PC-9 (cell line): ENCODE measurements at regions not wholly inside any gene's neighbourhood (a gene's known extent, or its start where the extent isn't known, plus 50 kb on each side); places are given as distances from the start of the nearest gene placed in this dataset.

Experiments
- BruUV-seq: library from RNA; stranded (reverse); fragments of 400-500 nt; replicated peaks from 2 replicates; lab custom pipeline; 2021; lab: Mats Ljungman, UMichigan
- CTCF ChIA-PET: fragments of 300-600 bp; sonication (Branson Sonifier 250); formaldehyde crosslinking; loops from one replicate; lab custom pipeline; 2022; ENCODE audit warnings: antibody characterized with exemption; lab: Charles Lee
- POLR2A ChIA-PET: fragments of 300-600 bp; sonication (Branson Sonifier 250); formaldehyde crosslinking; loops from one replicate; lab custom pipeline; 2022; ENCODE audit warnings: antibody characterized with exemption; ENCODE audit not compliant: unreplicated experiment; lab: Charles Lee
- DNase-seq, 2 experiments: peaks; one replicate each; pipeline versions ENCODE4 v3.0.0 to v3.0.0-alpha.2; 2015 to 2022; ENCODE audit warnings: mixed read lengths in 1 of 2
- H2AFZ ChIP-seq: fragments of 200-600 bp; sonication (generic); 2 replicates; pipeline ENCODE4 v1.8.1; 2017; ENCODE audit warnings: antibody characterized with exemption
- H3F3A ChIP-seq: fragments of 200-600 bp; sonication (generic); 2 replicates; pipeline ENCODE4 v1.8.1; 2017; ENCODE audit warnings: antibody characterized with exemption, mild to moderate bottlenecking, low read depth; ENCODE audit not compliant: insufficient read depth
- H3K27ac ChIP-seq: fragments of 200-600 bp; sonication (generic); 2 replicates; pipeline ENCODE4 v1.6.1; 2016; ENCODE audit warnings: mixed run types
- H3K27me3 ChIP-seq: fragments of 200-600 bp; sonication (generic); 2 replicates; pipeline ENCODE4 v1.6.1; 2016; ENCODE audit warnings: low read depth, mixed run types; ENCODE audit not compliant: insufficient read depth
- H3K36me3 ChIP-seq: fragments of 200-600 bp; sonication (generic); 2 replicates; pipeline ENCODE4 v1.6.1; 2016; ENCODE audit warnings: low read depth, mixed run types
- H3K4me1 ChIP-seq: fragments of 200-600 bp; sonication (generic); replicated peaks from 2 replicates; pipeline ENCODE4 v1.6.1; 2016; ENCODE audit warnings: mixed run types; ENCODE audit not compliant: insufficient read depth
- H3K4me2 ChIP-seq: fragments of 200-600 bp; sonication (generic); 2 replicates; pipeline ENCODE4 v1.6.1; 2017; ENCODE audit warnings: mixed run types
- H3K4me3 ChIP-seq: fragments of 200-600 bp; sonication (generic); 2 replicates; pipeline ENCODE4 v1.6.1; 2016; ENCODE audit warnings: mixed run types
- H3K79me2 ChIP-seq: fragments of 200-600 bp; sonication (generic); 2 replicates; pipeline ENCODE4 v1.6.1; 2017; ENCODE audit warnings: low read depth, mixed run types
- H3K9me2 ChIP-seq: fragments of 200-600 bp; sonication (generic); 2 replicates; pipeline ENCODE4 v1.8.1; 2017; ENCODE audit warnings: mild to moderate bottlenecking; ENCODE audit not compliant: insufficient read depth
- H3K9me3 ChIP-seq: fragments of 200-600 bp; sonication (generic); 2 replicates; pipeline ENCODE4 v1.8.1; 2016; ENCODE audit warnings: low read depth; ENCODE audit not compliant: insufficient read depth
- H4K20me1 ChIP-seq: fragments of 200-600 bp; sonication (generic); 2 replicates; pipeline ENCODE4 v1.8.1; 2017; ENCODE audit not compliant: insufficient read depth
- EZH2 ChIP-seq: fragments of 200-600 bp; sonication (generic); IDR thresholded peaks from 2 replicates; pipeline ENCODE4 v1.8.0; 2017; ENCODE audit warnings: antibody characterized with exemption, low read depth
- intact Hi-C: fragments of 100-400 bp; cut with micrococcal nuclease; formaldehyde crosslinking; loops from one replicate; pipeline ENCODE4 v1.10.0; 2022; ENCODE audit not compliant: unreplicated experiment
- TF ChIP-seq, protein P1 (sequence below): fragments of 200-600 bp; sonication (generic); conservative IDR thresholded peaks from 2 replicates; pipeline ENCODE4 v1.6.1; 2017; ENCODE audit warnings: mixed run types, antibody characterized with exemption, mild to moderate bottlenecking, moderate library complexity

DNA sequence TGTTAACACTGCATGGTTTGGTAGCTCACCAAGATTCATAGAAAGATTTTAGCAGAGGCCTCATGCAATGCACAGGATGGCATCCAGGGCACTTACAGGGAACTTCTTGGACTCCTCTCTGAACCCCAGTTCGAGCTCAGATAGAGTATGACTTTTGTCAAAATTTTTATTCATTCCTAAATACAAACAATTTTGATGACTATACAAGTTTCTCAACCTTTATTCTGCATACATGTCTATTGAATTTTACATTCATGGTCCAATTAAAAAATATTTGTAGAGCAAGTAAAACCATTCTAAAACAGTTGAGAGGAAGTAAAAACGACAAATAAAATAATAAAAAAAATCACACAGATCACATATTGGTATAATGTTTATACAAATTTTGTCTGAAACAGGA, 219.0 kb upstream of the MAN1A1 start:
- POLR2A ChIA-PET: no interaction called here
- H3K4me1 ChIP-seq: no peaks in the 10 kb centered on the region
- no peaks in the 10 kb centered on the region for H3K36me3 ChIP-seq
- H3K27me3 ChIP-seq: no peaks in the 10 kb centered on the region
- TF ChIP-seq, protein P1, sequence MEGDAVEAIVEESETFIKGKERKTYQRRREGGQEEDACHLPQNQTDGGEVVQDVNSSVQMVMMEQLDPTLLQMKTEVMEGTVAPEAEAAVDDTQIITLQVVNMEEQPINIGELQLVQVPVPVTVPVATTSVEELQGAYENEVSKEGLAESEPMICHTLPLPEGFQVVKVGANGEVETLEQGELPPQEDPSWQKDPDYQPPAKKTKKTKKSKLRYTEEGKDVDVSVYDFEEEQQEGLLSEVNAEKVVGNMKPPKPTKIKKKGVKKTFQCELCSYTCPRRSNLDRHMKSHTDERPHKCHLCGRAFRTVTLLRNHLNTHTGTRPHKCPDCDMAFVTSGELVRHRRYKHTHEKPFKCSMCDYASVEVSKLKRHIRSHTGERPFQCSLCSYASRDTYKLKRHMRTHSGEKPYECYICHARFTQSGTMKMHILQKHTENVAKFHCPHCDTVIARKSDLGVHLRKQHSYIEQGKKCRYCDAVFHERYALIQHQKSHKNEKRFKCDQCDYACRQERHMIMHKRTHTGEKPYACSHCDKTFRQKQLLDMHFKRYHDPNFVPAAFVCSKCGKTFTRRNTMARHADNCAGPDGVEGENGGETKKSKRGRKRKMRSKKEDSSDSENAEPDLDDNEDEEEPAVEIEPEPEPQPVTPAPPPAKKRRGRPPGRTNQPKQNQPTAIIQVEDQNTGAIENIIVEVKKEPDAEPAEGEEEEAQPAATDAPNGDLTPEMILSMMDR: no peak
- TF ChIP-seq EZH2: no peak
- H3K4me3 ChIP-seq: no peak overlapping the region
- H2AFZ ChIP-seq: no peak overlapping the region
- H3K79me2 ChIP-seq: no peaks in the 10 kb centered on the region
- intact Hi-C loops: no loop called here
- H3K4me2 ChIP-seq: no peak overlapping the region
- no peaks in the 10 kb centered on the region; the same call in 1 of the 2 replicates for H3K9me3 ChIP-seq
- no peaks in the 10 kb centered on the region for H3F3A ChIP-seq
- no peak for DNase-seq
- no peak overlapping the region for H3K27ac ChIP-seq
- no peaks in the 10 kb centered on the region for H4K20me1 ChIP-seq
- peaks cover 12% of the 10 kb centered on the region; the same call in 1 of the 2 replicates for H3K9me2 ChIP-seq
- BruUV-seq: no TSS peak
- CTCF ChIA-PET: no interaction called here

DNA sequence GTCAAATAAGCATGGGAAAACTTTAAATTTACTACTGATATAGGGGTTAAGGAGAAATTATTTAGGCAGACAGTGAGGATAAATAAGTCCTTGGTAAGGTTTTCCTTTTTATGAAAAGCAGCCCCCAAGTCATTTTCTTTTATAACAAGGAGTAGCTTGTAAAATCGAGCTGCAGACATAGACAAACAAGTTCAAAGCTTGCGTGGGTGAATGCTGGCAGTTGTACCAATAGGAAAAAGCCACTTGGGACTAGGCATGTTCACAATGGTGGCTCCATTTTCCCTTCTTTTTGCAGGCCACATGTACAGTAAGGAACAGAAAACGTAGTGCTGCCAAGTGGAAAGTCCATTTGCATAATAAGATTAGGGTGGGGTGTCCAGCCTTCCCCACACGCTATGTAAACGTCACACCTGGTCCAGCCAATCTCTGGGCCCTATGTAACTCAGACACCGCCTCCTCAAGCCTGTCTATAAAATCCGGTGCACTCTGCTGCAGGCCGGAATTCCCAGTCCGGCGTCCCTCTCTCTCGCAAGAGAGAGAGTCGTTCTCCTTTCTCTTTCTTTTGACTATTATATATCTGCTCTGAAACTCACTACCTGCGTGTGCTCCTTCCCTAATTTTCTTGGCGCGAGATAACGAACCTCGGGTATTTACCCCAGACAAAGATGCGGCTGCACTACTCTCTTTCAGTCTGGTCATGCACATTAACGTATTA, 217.1 kb upstream of the MAN1A1 start:
- Histone ChIP-seq H3K4me3 (no peak overlapping the region), H3K79me2 (no peaks in the 10 kb centered on the region), H2AFZ (no peak overlapping the region), H3K27ac (no peak overlapping the region), H3K27me3 (no peaks in the 10 kb centered on the region), H3K4me2 (no peak overlapping the region), H4K20me1 (no peaks in the 10 kb centered on the region), H3K4me1 (no peaks in the 10 kb centered on the region), H3K36me3 (no peaks in the 10 kb centered on the region), H3K9me2 (peaks cover 13% of the 10 kb centered on the region; the same call in 1 of the 2 replicates), H3F3A (no peaks in the 10 kb centered on the region), H3K9me3 (no peaks in the 10 kb centered on the region; the same call in 1 of the 2 replicates)
- ChIA-PET POLR2A (no interaction called here), CTCF (no interaction called here)
- BruUV-seq: no TSS peak
- DNase-seq: no peak
- intact Hi-C loops: no loop called here
- TF ChIP-seq, protein P1: no peak
- no peak for TF ChIP-seq EZH2

GRCh38 chr6:119565893-119566292, 216.3 kb upstream of the MAN1A1 start:
- no peaks in the 10 kb centered on the region for H4K20me1 ChIP-seq
- CTCF ChIA-PET: no interaction called here
- no peaks in the 10 kb centered on the region; the same call in 1 of the 2 replicates for H3K9me3 ChIP-seq
- H3K9me2 ChIP-seq: peaks cover 13% of the 10 kb centered on the region; the same call in 1 of the 2 replicates
- no peaks in the 10 kb centered on the region for H3F3A ChIP-seq
- 0 out of 2 replicates have a peak overlapping the region, but pooled peaks have one; percentile 18 for H2AFZ ChIP-seq
- H3K4me2 ChIP-seq: no peak overlapping the region
- BruUV-seq: no TSS peak
- no peak overlapping the region for H3K27ac ChIP-seq
- intact Hi-C loops: no loop called here
- TF ChIP-seq, protein P1: no peak
- TF ChIP-seq EZH2: no peak
- H3K36me3 ChIP-seq: no peaks in the 10 kb centered on the region
- H3K27me3 ChIP-seq: no peaks in the 10 kb centered on the region
- H3K4me3 ChIP-seq: no peak overlapping the region
- H3K4me1 ChIP-seq: no peaks in the 10 kb centered on the region
- DNase-seq: no peak
- H3K79me2 ChIP-seq: no peaks in the 10 kb centered on the region
- POLR2A ChIA-PET: no interaction called here
